ENCODE measurements at regions not wholly inside any gene's neighbourhood (a gene's known extent, or its start where the extent isn't known, plus 50 kb on each side); places are given as distances from the start of the nearest gene placed in this dataset.

DNA sequence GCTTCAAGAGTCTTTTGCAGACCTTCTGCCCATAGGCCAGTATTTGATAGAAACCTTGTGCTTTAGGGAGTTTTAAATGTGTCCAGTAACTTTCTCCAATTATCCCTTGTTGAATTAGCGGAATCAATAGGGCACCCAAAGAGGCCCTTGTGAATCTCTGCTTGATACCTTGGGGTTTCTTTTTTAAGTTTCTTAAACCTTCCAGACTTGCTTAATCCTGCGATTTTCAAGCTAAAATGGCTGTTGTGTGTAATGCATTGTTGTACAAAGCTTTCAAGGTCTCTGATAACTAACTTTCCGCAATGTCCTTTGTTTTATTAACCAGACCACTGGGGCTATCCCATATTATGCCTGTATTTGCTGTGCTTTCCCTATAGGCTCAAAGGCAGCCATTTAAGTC is 577.4 kb upstream of the RORB start:
- CTCF ChIA-PET = no interaction called here
- H3K27me3 ChIP-seq (ENCODE audit: control insufficient read depth in 1 of 2, insufficient read depth in 2 of 2, low read length in 2 of 2) = no peaks in the 10 kb centered on the region

DNA sequence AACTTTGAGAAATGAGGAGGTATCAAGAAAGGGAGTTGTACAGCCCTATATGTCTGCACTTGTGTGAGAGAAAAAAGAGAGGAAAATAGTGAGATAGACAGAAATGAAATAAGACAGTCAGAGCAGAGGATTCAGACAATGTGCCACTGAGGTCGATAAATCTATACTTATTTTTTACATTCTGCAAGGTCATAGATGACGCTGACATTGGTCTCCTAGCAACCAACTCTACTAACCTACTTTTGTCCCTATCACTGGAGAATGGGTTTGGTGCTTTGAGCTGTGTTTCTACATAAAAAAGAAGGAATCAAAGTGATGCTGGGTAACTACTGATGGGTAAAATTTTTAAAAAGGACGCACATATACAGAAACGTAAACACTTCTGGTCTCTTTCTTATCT is 573.3 kb upstream of the RORB start:
- Mint-ChIP-seq H3K4me3 (no peak overlapping the region), H3K27ac (no peak overlapping the region), H3K9me3 (peaks cover 5% of the 10 kb centered on the region), H3K36me3 (ENCODE audit: low read depth) (no peaks in the 10 kb centered on the region), H3K27me3 (no peaks in the 10 kb centered on the region), H3K4me1 (ENCODE audit: low read depth) (no peaks in the 10 kb centered on the region)
- intact Hi-C loops (cut with DNase I, micrococcal nuclease) = no loop called here
- no peak overlapping the region for H3K27ac ChIP-seq (ENCODE audit: low read depth in 1 of 2, low read length in 2 of 2)
- TF ChIP-seq, protein P1, sequence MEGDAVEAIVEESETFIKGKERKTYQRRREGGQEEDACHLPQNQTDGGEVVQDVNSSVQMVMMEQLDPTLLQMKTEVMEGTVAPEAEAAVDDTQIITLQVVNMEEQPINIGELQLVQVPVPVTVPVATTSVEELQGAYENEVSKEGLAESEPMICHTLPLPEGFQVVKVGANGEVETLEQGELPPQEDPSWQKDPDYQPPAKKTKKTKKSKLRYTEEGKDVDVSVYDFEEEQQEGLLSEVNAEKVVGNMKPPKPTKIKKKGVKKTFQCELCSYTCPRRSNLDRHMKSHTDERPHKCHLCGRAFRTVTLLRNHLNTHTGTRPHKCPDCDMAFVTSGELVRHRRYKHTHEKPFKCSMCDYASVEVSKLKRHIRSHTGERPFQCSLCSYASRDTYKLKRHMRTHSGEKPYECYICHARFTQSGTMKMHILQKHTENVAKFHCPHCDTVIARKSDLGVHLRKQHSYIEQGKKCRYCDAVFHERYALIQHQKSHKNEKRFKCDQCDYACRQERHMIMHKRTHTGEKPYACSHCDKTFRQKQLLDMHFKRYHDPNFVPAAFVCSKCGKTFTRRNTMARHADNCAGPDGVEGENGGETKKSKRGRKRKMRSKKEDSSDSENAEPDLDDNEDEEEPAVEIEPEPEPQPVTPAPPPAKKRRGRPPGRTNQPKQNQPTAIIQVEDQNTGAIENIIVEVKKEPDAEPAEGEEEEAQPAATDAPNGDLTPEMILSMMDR (IDR thresholded peaks at IDR 0.05) = no peak
- CTCF ChIA-PET = no interaction called here
- ATAC-seq (ENCODE audit: poor library complexity) (no peak), DNase-seq (no peak)
- no peaks in the 10 kb centered on the region for H3K27me3 ChIP-seq (ENCODE audit: control insufficient read depth in 1 of 2, insufficient read depth in 2 of 2, low read length in 2 of 2)
- no peak overlapping the region for H3K4me3 ChIP-seq (ENCODE audit: low read length)
- H3K4me1 ChIP-seq (ENCODE audit: insufficient read depth, low read length) = no peaks in the 10 kb centered on the region
- no peaks in the 10 kb centered on the region for H3K9me3 ChIP-seq (ENCODE audit: control insufficient read depth in 1 of 2, insufficient read depth in 1 of 2, low read length in 2 of 2)
- POLR2A ChIA-PET = no interaction called here
- H3K36me3 ChIP-seq (ENCODE audit: insufficient read depth, low read length) = no peaks in the 10 kb centered on the region

More for the DNA sequence above, 577.4 kb upstream of the RORB start:
- Mint-ChIP-seq H3K4me1 (ENCODE audit: low read depth) (no peaks in the 10 kb centered on the region), H3K36me3 (ENCODE audit: low read depth) (no peaks in the 10 kb centered on the region), H3K9me3 (peaks cover 5% of the 10 kb centered on the region), H3K27me3 (no peaks in the 10 kb centered on the region), H3K4me3 (no peak overlapping the region), H3K27ac (no peak overlapping the region)
- POLR2A ChIA-PET = no interaction called here
- intact Hi-C loops (cut with DNase I, micrococcal nuclease) = no loop called here
- Histone ChIP-seq H3K27ac (ENCODE audit: low read depth in 1 of 2, low read length in 2 of 2) (no peak overlapping the region), H3K4me3 (ENCODE audit: low read length) (no peak overlapping the region), H3K9me3 (ENCODE audit: control insufficient read depth in 1 of 2, insufficient read depth in 1 of 2, low read length in 2 of 2) (no peaks in the 10 kb centered on the region), H3K36me3 (ENCODE audit: insufficient read depth, low read length) (no peaks in the 10 kb centered on the region), H3K4me1 (ENCODE audit: insufficient read depth, low read length) (no peaks in the 10 kb centered on the region)
- TF ChIP-seq, protein P1 (IDR thresholded peaks at IDR 0.05) = no peak
- DNase-seq = no peak
- ATAC-seq (ENCODE audit: poor library complexity) = no peak

DNA sequence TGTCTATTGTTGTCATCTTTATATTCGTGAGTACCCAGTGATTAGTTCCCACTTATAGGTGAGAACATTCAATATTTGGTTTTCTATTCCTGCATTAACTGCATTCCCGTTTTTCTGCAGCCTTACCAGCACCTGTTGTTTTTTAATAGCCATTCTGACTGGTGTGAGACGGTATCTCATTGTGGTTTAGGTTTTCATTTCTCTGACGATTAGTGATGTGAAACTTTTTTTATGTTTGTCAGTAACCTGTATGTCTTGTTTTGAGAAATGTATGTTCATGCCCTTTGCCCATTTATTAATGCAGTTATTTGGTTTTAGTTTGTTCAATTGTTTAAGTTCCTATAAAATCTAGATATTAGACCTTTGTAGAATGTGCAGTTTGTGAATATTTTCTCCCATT is 546.0 kb upstream of the RORB start:
- intact Hi-C loops (cut with DNase I, micrococcal nuclease) = no loop called here
- CTCF ChIA-PET = no interaction called here
- DNase-seq (no peak), ATAC-seq (ENCODE audit: poor library complexity) (no peak)
- Histone ChIP-seq H3K36me3 (ENCODE audit: insufficient read depth, low read length) (no peaks in the 10 kb centered on the region), H3K27me3 (ENCODE audit: control insufficient read depth in 1 of 2, insufficient read depth in 2 of 2, low read length in 2 of 2) (no peaks in the 10 kb centered on the region), H3K4me1 (ENCODE audit: insufficient read depth, low read length) (no peaks in the 10 kb centered on the region), H3K9me3 (ENCODE audit: control insufficient read depth in 1 of 2, insufficient read depth in 1 of 2, low read length in 2 of 2) (no peaks in the 10 kb centered on the region), H3K4me3 (ENCODE audit: low read length) (no peak overlapping the region), H3K27ac (ENCODE audit: low read depth in 1 of 2, low read length in 2 of 2) (no peak overlapping the region)
- TF ChIP-seq, protein P1 (IDR thresholded peaks at IDR 0.05) = no peak
- Mint-ChIP-seq H3K27ac (no peak overlapping the region), H3K4me1 (ENCODE audit: low read depth) (no peaks in the 10 kb centered on the region), H3K9me3 (peaks cover 15% of the 10 kb centered on the region), H3K36me3 (ENCODE audit: low read depth) (no peaks in the 10 kb centered on the region), H3K27me3 (no peaks in the 10 kb centered on the region), H3K4me3 (no peak overlapping the region)
- POLR2A ChIA-PET = no interaction called here

Data from CD4-positive, alpha-beta T cell (primary cell).